22Rv1 (cell line): ENCODE measurements at regions not wholly inside any gene's neighbourhood (a gene's known extent, or its start where the extent isn't known, plus 50 kb on each side); places are given as distances from the start of the nearest gene placed in this dataset.

ENCODE experiments used
- H3K27ac ChIP-seq: fragments of 450-650 bp; 2 replicates; pipeline ENCODE4 v1.5.1; 2017
- ZFX ChIP-seq: fragments of 450-650 bp; IDR thresholded peaks from 2 replicates; pipeline ENCODE4 v1.6.1; 2017; ENCODE audit warnings: antibody characterized with exemption, borderline replicate concordance
- TF ChIP-seq, protein P1 (sequence below): fragments of 450-650 bp; IDR thresholded peaks from 2 replicates; pipeline ENCODE4 v1.5.1; 2017; ENCODE audit warnings: mild to moderate bottlenecking

- H3K27ac ChIP-seq, result no peak overlapping the region
- TF ChIP-seq, protein P1, sequence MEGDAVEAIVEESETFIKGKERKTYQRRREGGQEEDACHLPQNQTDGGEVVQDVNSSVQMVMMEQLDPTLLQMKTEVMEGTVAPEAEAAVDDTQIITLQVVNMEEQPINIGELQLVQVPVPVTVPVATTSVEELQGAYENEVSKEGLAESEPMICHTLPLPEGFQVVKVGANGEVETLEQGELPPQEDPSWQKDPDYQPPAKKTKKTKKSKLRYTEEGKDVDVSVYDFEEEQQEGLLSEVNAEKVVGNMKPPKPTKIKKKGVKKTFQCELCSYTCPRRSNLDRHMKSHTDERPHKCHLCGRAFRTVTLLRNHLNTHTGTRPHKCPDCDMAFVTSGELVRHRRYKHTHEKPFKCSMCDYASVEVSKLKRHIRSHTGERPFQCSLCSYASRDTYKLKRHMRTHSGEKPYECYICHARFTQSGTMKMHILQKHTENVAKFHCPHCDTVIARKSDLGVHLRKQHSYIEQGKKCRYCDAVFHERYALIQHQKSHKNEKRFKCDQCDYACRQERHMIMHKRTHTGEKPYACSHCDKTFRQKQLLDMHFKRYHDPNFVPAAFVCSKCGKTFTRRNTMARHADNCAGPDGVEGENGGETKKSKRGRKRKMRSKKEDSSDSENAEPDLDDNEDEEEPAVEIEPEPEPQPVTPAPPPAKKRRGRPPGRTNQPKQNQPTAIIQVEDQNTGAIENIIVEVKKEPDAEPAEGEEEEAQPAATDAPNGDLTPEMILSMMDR, result no peak
- no peak for TF ChIP-seq ZFX
Observed at GRCh38 chr18:56368066-56368465, 270.3 kb downstream of the TXNL1 start.

GRCh38 chr18:56358608-56359280 lies 279.6 kb downstream of the TXNL1 start:
- no peak overlapping the region for H3K27ac ChIP-seq
- TF ChIP-seq, protein P1, result 0 out of 2 replicates have a peak, but pooled peaks have one; percentile 12
- TF ChIP-seq ZFX, result no peak

DNA sequence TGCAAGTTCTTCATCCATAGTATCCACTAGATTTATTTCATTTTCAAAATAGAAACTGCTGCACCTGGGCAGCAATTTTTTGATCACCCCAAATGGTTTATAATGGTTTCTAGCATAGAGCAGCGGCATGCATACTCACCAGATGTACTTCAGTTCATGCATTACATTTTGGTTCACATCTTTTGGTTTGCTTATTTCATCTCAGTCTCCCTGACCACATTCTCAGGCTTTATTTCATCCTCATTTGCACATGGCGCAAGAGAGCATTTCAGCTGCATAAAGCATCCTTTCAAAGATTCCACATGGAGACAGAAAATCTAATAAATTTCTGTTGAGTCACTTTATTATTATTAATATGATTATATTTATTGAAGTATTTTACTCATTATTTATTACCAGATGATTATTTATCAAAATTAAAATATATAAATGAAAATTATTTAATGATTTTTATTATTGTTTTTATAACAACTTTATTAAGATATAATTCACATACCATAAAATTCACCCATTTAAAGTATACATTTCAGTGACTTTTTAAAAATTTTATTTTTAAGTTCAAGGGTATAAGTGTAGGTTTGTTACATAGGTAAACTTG lies 284.6 kb downstream of the TXNL1 start:
- TF ChIP-seq ZFX, result no peak
- TF ChIP-seq, protein P1, result no peak

DNA sequence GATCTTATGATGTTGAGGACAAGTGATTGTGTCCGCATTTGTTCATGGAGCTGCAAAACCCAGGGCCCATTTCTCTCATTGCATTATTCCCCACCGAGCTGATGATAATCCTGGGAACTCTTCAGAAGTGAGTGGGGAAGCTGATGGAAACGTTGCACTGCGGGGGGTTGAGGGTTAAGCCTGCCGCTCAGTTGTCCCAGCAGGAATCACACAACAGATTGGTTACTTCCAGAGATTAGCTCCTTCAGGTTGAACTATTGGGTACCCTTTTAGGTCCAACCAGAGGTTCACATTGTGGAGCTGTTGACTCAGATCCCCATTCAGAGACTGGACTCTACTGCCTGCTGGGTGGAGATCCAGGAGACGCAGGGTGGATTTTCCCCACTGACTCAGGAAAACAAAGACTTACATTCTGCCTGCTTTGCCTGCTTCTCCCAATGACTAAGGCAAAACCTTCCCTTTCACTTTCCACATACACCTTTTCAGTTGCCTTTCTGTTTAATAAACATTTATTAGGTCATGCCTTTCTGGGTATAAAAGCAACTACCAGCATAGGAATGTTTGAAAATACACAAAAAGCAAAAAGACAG lies 286.4 kb downstream of the TXNL1 start:
- no peak overlapping the region for H3K27ac ChIP-seq
- TF ChIP-seq ZFX, result no peak
- TF ChIP-seq, protein P1, result no peak

More for the DNA sequence above, 284.6 kb downstream of the TXNL1 start:
- H3K27ac ChIP-seq, result no peak overlapping the region

DNA sequence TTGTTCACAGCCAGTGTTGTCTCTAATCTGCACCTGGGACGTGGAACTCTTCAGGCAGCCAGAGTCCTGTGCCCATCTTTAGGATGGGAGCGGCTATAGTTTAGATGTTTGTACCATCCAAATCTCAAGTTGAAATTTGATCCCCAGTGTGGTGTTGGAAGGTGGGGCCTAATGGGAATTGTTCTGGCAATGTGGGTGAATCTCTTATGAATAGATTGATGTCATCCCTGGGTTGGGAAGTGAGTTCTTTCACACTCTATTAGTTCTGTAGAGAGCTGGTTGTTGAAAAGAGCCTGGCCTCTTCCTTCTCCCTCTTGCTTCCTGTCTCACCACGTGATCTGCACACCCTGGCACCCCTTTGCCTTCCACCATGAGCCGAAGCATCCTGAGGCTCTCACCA lies 300.9 kb downstream of the TXNL1 start:
- no peak for TF ChIP-seq ZFX
- TF ChIP-seq, protein P1, result no peak
- H3K27ac ChIP-seq, result no peak overlapping the region

DNA sequence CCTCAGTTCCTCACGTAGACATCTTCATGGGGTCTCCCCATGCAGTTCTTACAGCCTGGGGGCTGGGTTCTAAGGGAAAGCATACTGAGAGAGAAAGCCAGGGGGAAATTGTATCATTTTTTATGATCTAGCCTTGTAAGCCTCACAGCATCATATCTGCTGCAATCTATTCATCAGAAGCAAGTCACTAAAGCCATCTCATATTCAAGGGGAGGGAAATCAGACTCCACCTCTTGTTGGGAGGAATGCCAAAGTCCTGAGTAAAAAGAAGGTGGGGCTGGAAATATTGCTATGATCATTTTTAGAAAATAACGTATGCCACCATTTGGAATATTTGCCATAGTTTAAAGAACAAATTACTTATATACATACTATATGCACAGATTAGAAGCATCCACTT lies 304.6 kb downstream of the TXNL1 start:
- no peak overlapping the region for H3K27ac ChIP-seq
- TF ChIP-seq, protein P1, result no peak
- no peak for TF ChIP-seq ZFX

DNA sequence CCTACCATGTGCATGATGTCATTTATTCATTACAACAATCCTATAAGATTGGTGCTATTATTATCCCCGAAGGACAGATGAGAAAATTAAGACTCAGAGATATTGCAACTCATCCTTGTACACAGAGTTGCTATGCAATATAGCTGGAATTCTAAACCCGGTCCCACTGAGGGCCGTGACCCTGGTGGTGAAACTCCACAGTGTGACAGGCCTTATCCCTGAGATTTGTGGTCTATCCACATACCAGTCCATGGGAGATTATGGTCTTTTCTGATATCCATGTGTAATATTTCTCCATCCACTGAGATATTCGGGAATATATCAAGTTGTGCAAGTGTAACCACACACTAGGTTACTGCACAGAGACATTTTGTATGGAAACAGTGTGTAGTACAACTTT lies 305.2 kb downstream of the TXNL1 start:
- no peak for TF ChIP-seq ZFX
- TF ChIP-seq, protein P1, result no peak
- no peak overlapping the region for H3K27ac ChIP-seq
